Trophoblast cell (in vitro differentiated cells and primary cell): ENCODE measurements at regions not wholly inside any gene's neighbourhood (a gene's known extent, or its start where the extent isn't known, plus 50 kb on each side); places are given as distances from the start of the nearest gene placed in this dataset.

Source experiments
- DNase-seq, 2 donors: peaks; one replicate each; pipeline ENCODE4 v3.0.0-alpha.2; 2016
- H2AFZ ChIP-seq: 2 replicates; pipeline ENCODE4 v1.6.1; 2013; ENCODE audit warnings: low read length, moderate library complexity, mild to moderate bottlenecking; ENCODE audit not compliant: insufficient read depth, poor library complexity
- H2AK5ac ChIP-seq: 2 replicates; pipeline ENCODE4 v1.6.1; 2013; ENCODE audit warnings: mild to moderate bottlenecking, low read length
- H2BK120ac ChIP-seq: 2 replicates; pipeline ENCODE4 v1.6.1; 2013; ENCODE audit warnings: low read length, mild to moderate bottlenecking, moderate library complexity; ENCODE audit not compliant: insufficient read depth, poor library complexity
- H2BK12ac ChIP-seq: 2 replicates; pipeline ENCODE4 v1.6.1; 2013; ENCODE audit warnings: mild to moderate bottlenecking, low read length, moderate library complexity
- H2BK5ac ChIP-seq: 2 replicates; pipeline ENCODE4 v1.6.1; 2013; ENCODE audit warnings: low read length, low read depth, moderate library complexity, mild to moderate bottlenecking; ENCODE audit not compliant: poor library complexity
- H3K14ac ChIP-seq: 2 replicates; pipeline ENCODE4 v1.6.1; 2013; ENCODE audit warnings: mild to moderate bottlenecking, low read length
- H3K18ac ChIP-seq: 2 replicates; pipeline ENCODE4 v1.6.1; 2013; ENCODE audit warnings: mild to moderate bottlenecking, low read length
- H3K23ac ChIP-seq: 2 replicates; pipeline ENCODE4 v1.6.1; 2013; ENCODE audit warnings: low read length
- H3K27ac ChIP-seq: 2 replicates; pipeline ENCODE4 v1.5.1; 2013; ENCODE audit warnings: low read depth, mild to moderate bottlenecking, inconsistent platforms, low read length, moderate library complexity
- H3K27me3 ChIP-seq: 2 replicates; pipeline ENCODE4 v1.6.1; 2013; ENCODE audit warnings: inconsistent platforms, mild to moderate bottlenecking, low read length, moderate library complexity; ENCODE audit not compliant: insufficient read depth
- H3K36me3 ChIP-seq, 2 experiments: 1 replicate in 1 of 2; 2 replicates in 1 of 2; pipeline ENCODE4 v1.6.1; 2013; ENCODE audit warnings: low read length in 2 of 2, mild to moderate bottlenecking in 2 of 2, moderate library complexity in 1 of 2; ENCODE audit not compliant: insufficient read depth in 2 of 2, control insufficient read depth in 1 of 2
- H3K4ac ChIP-seq: 2 replicates; pipeline ENCODE4 v1.6.1; 2013; ENCODE audit warnings: low read depth, mild to moderate bottlenecking, low read length, moderate library complexity
- H3K4me1 ChIP-seq, 2 experiments: 1 replicate in 1 of 2; 2 replicates in 1 of 2; pipeline ENCODE4 v1.6.1; 2013; ENCODE audit warnings: low read length in 2 of 2, mild to moderate bottlenecking in 2 of 2, moderate library complexity in 1 of 2; ENCODE audit not compliant: insufficient read depth in 2 of 2, control insufficient read depth in 1 of 2
- H3K4me2 ChIP-seq: 2 replicates; pipeline ENCODE4 v1.6.1; 2013; ENCODE audit warnings: inconsistent platforms, mild to moderate bottlenecking, low read length, moderate library complexity
- H3K4me3 ChIP-seq: 2 replicates; pipeline ENCODE4 v1.5.1; 2013; ENCODE audit warnings: mild to moderate bottlenecking, low read depth, low read length, inconsistent platforms
- H3K79me1 ChIP-seq: one replicate; pipeline ENCODE4 v1.6.1; 2013; ENCODE audit warnings: low read length
- H3K79me2 ChIP-seq: 2 replicates; pipeline ENCODE4 v1.6.1; 2013; ENCODE audit warnings: low read length, mild to moderate bottlenecking; ENCODE audit not compliant: control insufficient read depth, insufficient read depth, poor library complexity
- H3K9ac ChIP-seq: 2 replicates; pipeline ENCODE4 v1.6.1; 2013; ENCODE audit warnings: mild to moderate bottlenecking, low read length
- H3K9me3 ChIP-seq: 2 replicates; pipeline ENCODE4 v1.6.1; 2013; ENCODE audit warnings: low read depth, mild to moderate bottlenecking, control low read depth, inconsistent platforms, low read length; ENCODE audit not compliant: insufficient read depth
- H4K12ac ChIP-seq: 2 replicates; pipeline ENCODE4 v1.6.1; 2013; ENCODE audit warnings: low read depth, mild to moderate bottlenecking, low read length, moderate library complexity
- H4K8ac ChIP-seq: 2 replicates; pipeline ENCODE4 v1.6.1; 2013; ENCODE audit warnings: low read depth, mild to moderate bottlenecking, low read length, moderate library complexity
- H4K91ac ChIP-seq: one replicate; pipeline ENCODE4 v1.6.1; 2013; ENCODE audit warnings: low read depth, mild to moderate bottlenecking, low read length, moderate library complexity
- WGBS: extraction: QIAGEN DNeasy Blood & Tissue Kit; methylation state at CpG from one replicate; pipeline ENCODE4 v1.1.7; 2013; ENCODE audit warnings: missing lambda C conversion rate; ENCODE audit not compliant: insufficient read length, insufficient coverage; ENCODE audit errors: extremely low coverage; 5-methylcytosine and 5-hydroxymethylcytosine counted together

GRCh38 chr5:21049901-21050300 lies 1061.9 kb upstream of the CDH18 start:
- Histone ChIP-seq H3K4me3 (no peak overlapping the region), H2BK5ac (no peak overlapping the region), H3K14ac (no peak overlapping the region), H2AK5ac (no peak overlapping the region), H2AFZ (no peak overlapping the region), H3K27me3 (no peaks in the 10 kb centered on the region), H3K9me3 (no peaks in the 10 kb centered on the region), H4K8ac (no peak overlapping the region), H3K36me3 (no peaks in the 10 kb centered on the region), H3K23ac (no peak overlapping the region), H3K4me2 (no peak overlapping the region), H3K79me1 (no peaks in the 10 kb centered on the region), H4K91ac (no peak overlapping the region), H3K9ac (no peak overlapping the region), H3K18ac (no peak overlapping the region), H3K27ac (no peak overlapping the region), H3K4ac (no peak overlapping the region), H3K4me1 (no peaks in the 10 kb centered on the region), H3K79me2 (no peaks in the 10 kb centered on the region), H2BK12ac (no peak overlapping the region), H2BK120ac (no peak overlapping the region), H4K12ac (no peak overlapping the region)
- no CpG with 5 or more reads among the region's 2 CpGs for WGBS
- DNase-seq: no peak

DNA sequence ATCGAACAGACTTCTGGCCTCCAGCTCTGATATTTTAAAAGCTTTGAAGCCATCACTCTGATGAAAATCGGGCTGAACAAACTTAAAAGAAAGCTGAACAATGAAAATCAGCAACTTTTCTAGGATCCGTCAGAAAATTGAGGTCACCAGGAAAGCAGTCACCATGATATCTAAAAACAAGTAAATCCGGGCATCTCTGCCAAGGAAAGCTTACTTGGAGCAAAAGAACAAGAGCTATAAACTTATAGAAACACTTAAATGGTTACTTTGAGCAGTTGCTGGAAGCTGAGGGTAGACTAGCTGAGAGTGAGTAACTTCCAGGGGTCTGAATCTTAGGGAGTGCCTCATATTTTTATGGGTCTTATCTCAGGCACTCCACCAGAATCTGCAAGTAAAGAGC lies 1043.0 kb upstream of the CDH18 start:
- H3K36me3 ChIP-seq: no peaks in the 10 kb centered on the region
- H2AFZ ChIP-seq: no peak overlapping the region
- no peak for DNase-seq
- no peak overlapping the region for H4K91ac ChIP-seq
- no peak overlapping the region for H3K4me3 ChIP-seq
- H2AK5ac ChIP-seq: no peak overlapping the region
- no peak overlapping the region for H3K14ac ChIP-seq
- H3K4me2 ChIP-seq: no peak overlapping the region
- H4K12ac ChIP-seq: no peak overlapping the region
- no peak overlapping the region for H4K8ac ChIP-seq
- no peak overlapping the region for H2BK12ac ChIP-seq
- H3K9me3 ChIP-seq: no peaks in the 10 kb centered on the region
- WGBS: no CpG with 5 or more reads among the region's 4 CpGs
- no peak overlapping the region for H3K9ac ChIP-seq
- H2BK120ac ChIP-seq: no peak overlapping the region
- no peak overlapping the region for H3K4ac ChIP-seq
- no peaks in the 10 kb centered on the region for H3K4me1 ChIP-seq
- H3K23ac ChIP-seq: no peak overlapping the region
- H3K27ac ChIP-seq: no peak overlapping the region
- H2BK5ac ChIP-seq: no peak overlapping the region
- H3K18ac ChIP-seq: no peak overlapping the region
- no peaks in the 10 kb centered on the region for H3K79me2 ChIP-seq
- no peaks in the 10 kb centered on the region for H3K79me1 ChIP-seq
- H3K27me3 ChIP-seq: no peaks in the 10 kb centered on the region

- H3K27me3 ChIP-seq: no peaks in the 10 kb centered on the region
- no peak overlapping the region for H2AK5ac ChIP-seq
- H3K79me1 ChIP-seq: no peaks in the 10 kb centered on the region
- no peak overlapping the region for H3K9ac ChIP-seq
- H4K91ac ChIP-seq: no peak overlapping the region
- H3K27ac ChIP-seq: no peak overlapping the region
- WGBS: no CpG with 5 or more reads among the region's 1 CpG
- no peak overlapping the region for H3K14ac ChIP-seq
- H2AFZ ChIP-seq: no peak overlapping the region
- H3K18ac ChIP-seq: no peak overlapping the region
- H3K9me3 ChIP-seq: no peaks in the 10 kb centered on the region
- H3K23ac ChIP-seq: no peak overlapping the region
- no peak overlapping the region for H3K4me2 ChIP-seq
- no peak overlapping the region for H3K4me3 ChIP-seq
- H4K12ac ChIP-seq: no peak overlapping the region
- no peak overlapping the region for H4K8ac ChIP-seq
- no peak overlapping the region for H3K4ac ChIP-seq
- H3K36me3 ChIP-seq: no peaks in the 10 kb centered on the region
- no peaks in the 10 kb centered on the region for H3K79me2 ChIP-seq
- no peak overlapping the region for H2BK5ac ChIP-seq
- no peak overlapping the region for H2BK12ac ChIP-seq
- DNase-seq: no peak
- no peak overlapping the region for H2BK120ac ChIP-seq
- H3K4me1 ChIP-seq: no peaks in the 10 kb centered on the region
Measured at GRCh38 chr5:21024966-21025365, 1037.0 kb upstream of the CDH18 start.

GRCh38 chr5:21013237-21013636 lies 1025.2 kb upstream of the CDH18 start:
- DNase-seq: no peak
- Histone ChIP-seq H3K79me1 (no peaks in the 10 kb centered on the region), H3K27ac (no peak overlapping the region), H2BK120ac (no peak overlapping the region), H3K14ac (no peak overlapping the region), H2AK5ac (no peak overlapping the region), H4K91ac (no peak overlapping the region), H3K4me3 (no peak overlapping the region), H3K27me3 (no peaks in the 10 kb centered on the region), H3K4me2 (no peak overlapping the region), H4K8ac (no peak overlapping the region), H3K79me2 (no peaks in the 10 kb centered on the region), H2AFZ (no peak overlapping the region), H3K9ac (no peak overlapping the region), H4K12ac (no peak overlapping the region), H3K9me3 (no peaks in the 10 kb centered on the region), H3K36me3 (no peaks in the 10 kb centered on the region), H3K18ac (no peak overlapping the region), H3K4me1 (no peaks in the 10 kb centered on the region), H3K4ac (no peak overlapping the region), H3K23ac (no peak overlapping the region), H2BK12ac (no peak overlapping the region), H2BK5ac (no peak overlapping the region)
- no CpG with 5 or more reads among the region's 2 CpGs for WGBS
